GM20000 (cell line): ENCODE measurements at regions not wholly inside any gene's neighbourhood (a gene's known extent, or its start where the extent isn't known, plus 50 kb on each side); places are given as distances from the start of the nearest gene placed in this dataset.

Experiments
- DNase-seq: peaks from one replicate; pipeline ENCODE4 v3.0.0; 2012; ENCODE audit warnings: low spot score
- TF ChIP-seq, protein P1 (sequence below): IDR thresholded peaks from 2 replicates; pipeline ENCODE4 v1.5.1; 2012; ENCODE audit warnings: mild to moderate bottlenecking, control low read depth; ENCODE audit errors: extremely low read depth, missing control alignments

DNA sequence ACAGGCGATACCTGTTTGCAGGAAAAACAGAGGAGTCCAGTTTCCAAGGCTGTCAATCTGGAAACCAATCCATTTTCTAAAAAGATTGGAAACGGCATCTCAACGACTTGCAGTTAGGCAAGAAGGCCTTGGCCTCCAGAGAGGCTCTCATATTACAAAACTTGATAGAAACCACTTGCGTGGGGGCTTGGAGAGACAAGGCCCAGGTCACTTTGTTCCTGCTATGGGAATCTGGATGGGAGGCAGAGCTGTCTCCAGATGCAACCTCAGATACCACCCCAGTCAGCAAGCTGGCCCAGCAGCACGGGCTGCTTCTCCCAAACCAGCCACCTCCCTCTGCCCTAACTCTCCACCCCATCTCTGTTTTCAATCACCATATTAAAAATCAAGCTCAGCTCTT, 298.8 kb downstream of the TNS1 start:
- no peak for DNase-seq
- TF ChIP-seq, protein P1, sequence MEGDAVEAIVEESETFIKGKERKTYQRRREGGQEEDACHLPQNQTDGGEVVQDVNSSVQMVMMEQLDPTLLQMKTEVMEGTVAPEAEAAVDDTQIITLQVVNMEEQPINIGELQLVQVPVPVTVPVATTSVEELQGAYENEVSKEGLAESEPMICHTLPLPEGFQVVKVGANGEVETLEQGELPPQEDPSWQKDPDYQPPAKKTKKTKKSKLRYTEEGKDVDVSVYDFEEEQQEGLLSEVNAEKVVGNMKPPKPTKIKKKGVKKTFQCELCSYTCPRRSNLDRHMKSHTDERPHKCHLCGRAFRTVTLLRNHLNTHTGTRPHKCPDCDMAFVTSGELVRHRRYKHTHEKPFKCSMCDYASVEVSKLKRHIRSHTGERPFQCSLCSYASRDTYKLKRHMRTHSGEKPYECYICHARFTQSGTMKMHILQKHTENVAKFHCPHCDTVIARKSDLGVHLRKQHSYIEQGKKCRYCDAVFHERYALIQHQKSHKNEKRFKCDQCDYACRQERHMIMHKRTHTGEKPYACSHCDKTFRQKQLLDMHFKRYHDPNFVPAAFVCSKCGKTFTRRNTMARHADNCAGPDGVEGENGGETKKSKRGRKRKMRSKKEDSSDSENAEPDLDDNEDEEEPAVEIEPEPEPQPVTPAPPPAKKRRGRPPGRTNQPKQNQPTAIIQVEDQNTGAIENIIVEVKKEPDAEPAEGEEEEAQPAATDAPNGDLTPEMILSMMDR = no peak

- no peak for DNase-seq
- TF ChIP-seq, protein P1 = no peak
These were observed 299.7 kb downstream of the TNS1 start for GRCh38 chr2:217703102-217703501.

DNA sequence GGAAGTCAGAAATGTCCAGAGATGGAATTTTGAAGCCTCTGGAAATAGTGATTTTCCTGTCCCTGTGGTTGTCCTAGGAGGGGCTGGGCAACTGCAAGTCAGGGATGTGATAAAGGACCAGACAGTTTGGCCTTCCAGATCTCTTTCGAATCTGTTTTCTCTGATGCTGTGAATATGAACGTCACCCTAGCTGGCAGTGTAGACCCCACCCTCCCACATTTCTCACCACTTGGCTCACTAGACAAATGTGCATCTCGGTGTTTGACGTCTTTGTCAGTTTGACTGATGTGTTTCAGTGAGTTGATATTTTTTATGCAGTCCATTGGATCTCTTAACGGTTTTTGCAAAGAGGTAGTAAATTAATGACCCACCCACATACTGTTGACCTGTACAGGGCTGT, 301.2 kb downstream of the TNS1 start:
- no peak for DNase-seq
- TF ChIP-seq, protein P1 = no peak

DNA sequence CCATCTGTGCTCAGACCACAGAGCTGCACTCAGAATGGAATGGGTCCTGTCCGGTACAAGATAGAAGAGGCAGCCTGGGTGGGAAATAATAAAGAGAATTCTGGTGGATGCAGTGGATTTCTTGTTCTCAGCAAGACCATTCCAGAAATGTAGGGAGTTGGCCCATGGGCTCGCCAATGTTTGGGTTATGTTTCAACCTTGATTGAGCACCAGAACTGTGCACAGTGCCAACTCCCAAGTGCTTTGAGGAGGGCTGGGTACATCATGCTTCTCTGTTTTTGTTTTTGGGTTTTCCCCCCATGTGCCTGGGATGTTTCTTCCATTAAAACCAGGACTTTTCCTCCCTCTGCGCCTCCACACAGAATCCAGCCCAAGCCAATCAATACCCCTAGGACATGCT, 304.1 kb downstream of the TNS1 start:
- TF ChIP-seq, protein P1 = no peak
- no peak for DNase-seq

GRCh38 chr2:217695033-217695520, 307.7 kb downstream of the TNS1 start:
- TF ChIP-seq, protein P1 = no peak
- no peak for DNase-seq

DNA sequence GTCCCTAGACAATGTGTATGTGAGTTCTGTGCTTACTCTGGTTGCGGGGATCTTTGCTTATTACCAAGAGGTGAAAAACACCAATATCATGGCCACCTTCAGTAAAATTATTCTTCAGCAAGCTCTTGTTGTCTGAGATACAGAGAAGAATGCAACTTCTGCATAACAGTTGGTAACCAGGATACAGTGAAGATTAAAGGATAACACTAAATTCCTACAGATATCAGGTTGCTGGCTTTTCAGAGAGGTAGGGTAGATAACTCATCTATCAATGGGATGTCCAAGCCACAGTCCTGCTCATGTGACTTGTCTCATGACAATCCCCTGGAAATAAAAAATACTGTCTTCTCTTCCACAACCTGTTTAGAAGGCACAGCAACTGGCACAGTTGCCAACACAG, 308.5 kb downstream of the TNS1 start:
- DNase-seq = no peak
- TF ChIP-seq, protein P1 = no peak

DNA sequence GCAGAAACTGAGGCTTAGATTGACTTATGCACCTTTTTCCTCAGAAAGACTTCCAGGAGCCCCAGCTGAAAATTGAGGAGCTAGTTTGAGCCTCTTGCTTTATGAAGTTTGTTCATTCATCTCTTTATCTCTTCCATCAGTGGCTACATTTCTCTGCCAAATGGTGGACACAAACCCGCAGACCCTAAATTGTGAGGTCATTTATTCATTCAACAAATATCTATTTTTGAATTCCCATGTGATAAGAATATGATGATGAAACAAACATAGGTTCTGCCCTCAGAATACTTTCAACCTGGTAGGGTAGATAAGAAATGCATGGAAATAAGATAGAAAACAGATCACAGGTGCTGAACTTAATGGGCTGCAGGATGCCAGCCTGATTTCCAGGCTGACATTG, 309.4 kb downstream of the TNS1 start:
- no peak for DNase-seq
- TF ChIP-seq, protein P1 = no peak
